ENCODE measurements at regions not wholly inside any gene's neighbourhood (a gene's known extent, or its start where the extent isn't known, plus 50 kb on each side); places are given as distances from the start of the nearest gene placed in this dataset.

GRCh38 chr22:34239421-34239820, 319.1 kb upstream of the LARGE1 start:
- TF ChIP-seq CTCF (IDR thresholded peaks at IDR 0.05; ENCODE audit: low read depth, low read length, missing input control) (no peak), SP1 (IDR thresholded peaks at IDR 0.05) (no peak), MAX (IDR thresholded peaks at IDR 0.05) (no peak), JUND (IDR thresholded peaks at IDR 0.05) (no peak)
